NCI-H748 (cell line): ENCODE measurements at regions not wholly inside any gene's neighbourhood (a gene's known extent, or its start where the extent isn't known, plus 50 kb on each side); places are given as distances from the start of the nearest gene placed in this dataset.

Source experiments
- DNase-seq: peaks from one replicate; lab custom pipeline; 2025; ENCODE audit not compliant: unreplicated experiment; lab: John Stamatoyannopoulos, UW

DNA sequence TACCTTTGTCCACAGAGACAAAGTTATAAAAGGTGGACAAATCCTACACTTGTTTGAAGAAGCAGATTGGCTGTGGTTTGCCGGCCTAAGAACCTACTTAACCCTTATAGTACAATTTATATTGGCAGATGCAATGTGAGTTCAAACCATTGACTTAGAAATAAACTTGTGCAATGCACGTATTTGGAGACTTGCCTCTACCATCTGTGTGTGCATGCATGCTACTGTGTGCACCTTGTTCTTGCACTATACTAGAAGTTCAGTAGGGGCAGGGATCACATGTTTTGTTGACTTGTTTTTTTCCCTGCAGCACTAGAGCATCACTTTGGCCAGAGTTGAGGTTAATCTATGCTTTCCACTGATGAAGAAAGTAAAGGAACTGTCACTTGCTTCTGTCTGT, 163.1 kb upstream of the SERP2 start:
- no peak for DNase-seq

DNA sequence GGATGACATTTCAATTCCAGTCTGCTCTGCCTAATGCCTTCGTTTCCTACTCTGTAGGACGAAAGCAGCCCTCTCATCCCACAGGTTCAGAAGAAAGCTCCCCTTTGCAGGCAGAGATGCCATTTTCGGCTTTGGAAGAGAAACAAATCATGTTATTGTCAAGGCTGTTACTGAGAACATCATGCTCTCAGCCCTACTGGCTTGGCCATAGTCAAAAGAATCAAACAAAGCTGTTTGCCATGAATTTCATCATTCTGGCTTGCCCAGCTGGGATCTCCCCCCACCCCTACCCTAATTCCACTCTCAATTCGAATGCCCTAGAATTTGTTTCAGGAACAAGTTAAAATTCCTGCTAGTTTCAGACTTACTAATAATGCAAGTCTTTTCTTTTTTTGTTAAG, 162.3 kb upstream of the SERP2 start:
- no peak for DNase-seq

DNA sequence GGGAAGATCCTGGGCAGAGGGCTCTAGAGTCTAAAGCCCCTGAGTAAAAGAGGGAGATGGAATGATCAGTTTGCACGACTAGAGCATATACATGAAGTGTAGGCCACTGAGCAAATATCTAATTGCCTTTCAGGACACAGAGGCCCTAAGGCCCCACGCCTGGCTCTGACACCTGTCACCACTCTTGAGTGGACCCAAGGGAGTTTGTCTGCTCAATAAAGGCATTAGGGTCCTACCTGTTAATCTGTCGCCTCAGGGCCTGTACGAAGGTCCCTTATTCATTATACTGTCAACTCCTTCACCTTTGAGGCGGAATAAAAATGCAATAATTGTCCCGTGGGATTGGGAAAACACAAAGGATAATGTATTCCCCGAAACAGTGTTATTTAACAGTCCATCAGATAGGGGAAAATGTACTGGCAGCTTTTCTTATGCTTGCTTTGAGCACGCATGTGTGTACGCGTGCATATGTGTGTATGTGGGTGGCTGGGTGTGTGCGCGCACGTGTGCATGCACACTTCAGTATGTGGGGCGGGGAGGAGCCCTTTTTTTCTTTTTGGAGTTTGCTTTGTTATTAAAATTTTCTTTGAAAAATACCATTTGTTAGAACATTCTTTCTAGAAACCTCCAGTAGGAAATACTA, 161.8 kb upstream of the SERP2 start:
- DNase-seq, result peak; percentile 73

DNA sequence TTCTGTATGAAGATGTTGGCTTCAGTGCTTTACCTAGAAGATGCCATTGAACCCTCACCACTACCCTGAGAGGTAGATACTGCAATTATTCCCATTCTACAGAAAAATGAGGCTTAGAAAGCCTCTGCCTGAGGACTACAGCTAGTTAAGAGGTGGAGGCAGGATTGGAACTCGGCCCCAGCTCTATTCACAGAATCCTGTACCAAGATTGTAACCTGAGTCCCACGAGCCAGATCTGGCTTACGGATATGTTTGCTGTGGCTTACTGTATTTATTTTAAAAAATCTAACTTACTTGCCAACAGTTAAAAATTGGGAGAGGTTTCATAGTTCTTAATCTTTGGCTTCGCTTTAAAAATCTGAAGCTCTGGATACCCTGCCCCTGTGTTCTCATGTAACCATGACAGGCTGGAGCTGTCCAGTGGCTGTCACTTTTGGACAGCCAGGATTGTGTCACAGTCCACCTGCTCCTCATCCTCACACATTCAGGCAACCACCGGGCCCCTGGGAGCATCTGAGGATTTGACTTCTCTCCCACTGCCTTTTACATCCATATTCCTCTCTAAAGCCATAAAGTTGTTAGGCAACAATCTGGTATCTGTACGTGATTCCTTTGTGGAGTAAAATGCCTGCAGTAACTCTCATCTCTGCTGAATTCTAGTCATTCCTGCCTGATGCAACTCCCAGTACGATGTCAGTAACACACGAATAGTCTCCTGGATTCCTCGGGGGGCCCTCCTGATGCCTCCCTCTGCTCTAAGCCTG, 160.8 kb upstream of the SERP2 start:
- DNase-seq, result no peak

GRCh38 chr13:44218501-44219240, 155.0 kb upstream of the SERP2 start:
- DNase-seq, result peak; percentile 99

GRCh38 chr13:44219577-44220548, 153.8 kb upstream of the SERP2 start:
- DNase-seq, result no peak

DNA sequence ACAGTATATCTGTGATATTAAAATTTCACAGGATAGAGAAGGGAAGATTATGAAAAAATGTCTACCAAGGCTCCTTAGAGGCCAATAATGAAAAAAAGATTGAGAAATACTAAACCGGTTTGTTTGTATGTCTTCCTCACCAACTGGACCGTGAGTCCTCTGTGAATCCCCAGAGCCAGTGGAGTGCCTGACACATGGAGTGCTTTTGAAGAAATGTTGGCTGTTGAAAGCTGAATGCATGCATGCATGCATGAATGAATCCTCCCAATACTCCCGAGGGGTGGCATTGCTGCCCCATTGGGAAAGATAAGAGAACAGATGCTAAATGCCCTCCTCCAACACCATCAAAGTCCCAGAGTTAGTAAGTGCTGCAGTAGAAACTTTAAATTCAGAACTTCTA, 152.7 kb upstream of the SERP2 start:
- no peak for DNase-seq

- DNase-seq, result no peak
Observed at GRCh38 chr13:44221657-44222056, 152.0 kb upstream of the SERP2 start.

DNA sequence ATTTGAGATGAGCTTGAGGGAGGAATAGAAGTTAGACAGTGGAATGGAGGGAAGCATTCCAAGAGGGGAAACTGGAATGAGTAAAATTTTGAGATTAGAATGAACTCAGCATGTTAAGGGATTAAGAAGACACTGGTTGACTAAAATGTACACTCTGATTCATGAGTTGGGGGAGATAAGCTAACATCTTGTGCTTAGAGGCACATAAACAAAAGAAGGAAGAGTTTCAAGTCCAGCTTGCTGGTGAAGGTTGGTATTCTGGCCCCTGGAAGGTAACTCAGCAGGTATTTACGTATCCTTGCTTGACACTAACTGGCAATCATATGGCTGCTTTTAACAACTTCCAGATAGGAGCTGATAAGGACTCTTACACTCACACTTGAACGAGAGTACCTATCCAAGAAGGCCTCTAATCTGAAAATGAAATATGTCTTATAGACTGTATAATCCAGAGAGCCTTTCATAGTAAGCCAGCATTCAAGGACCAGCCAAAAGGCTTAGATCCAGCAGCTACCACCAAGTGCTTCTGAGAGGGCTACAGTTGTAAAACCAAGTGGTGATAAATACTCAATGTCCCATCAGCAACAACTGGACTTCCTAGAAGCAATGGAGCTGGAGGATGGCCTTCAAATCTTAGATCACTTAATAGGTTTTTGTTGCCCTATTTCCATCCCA, 149.7 kb upstream of the SERP2 start:
- DNase-seq, result no peak

- no peak for DNase-seq
Observed at GRCh38 chr13:44224450-44225149, 149.0 kb upstream of the SERP2 start.

DNA sequence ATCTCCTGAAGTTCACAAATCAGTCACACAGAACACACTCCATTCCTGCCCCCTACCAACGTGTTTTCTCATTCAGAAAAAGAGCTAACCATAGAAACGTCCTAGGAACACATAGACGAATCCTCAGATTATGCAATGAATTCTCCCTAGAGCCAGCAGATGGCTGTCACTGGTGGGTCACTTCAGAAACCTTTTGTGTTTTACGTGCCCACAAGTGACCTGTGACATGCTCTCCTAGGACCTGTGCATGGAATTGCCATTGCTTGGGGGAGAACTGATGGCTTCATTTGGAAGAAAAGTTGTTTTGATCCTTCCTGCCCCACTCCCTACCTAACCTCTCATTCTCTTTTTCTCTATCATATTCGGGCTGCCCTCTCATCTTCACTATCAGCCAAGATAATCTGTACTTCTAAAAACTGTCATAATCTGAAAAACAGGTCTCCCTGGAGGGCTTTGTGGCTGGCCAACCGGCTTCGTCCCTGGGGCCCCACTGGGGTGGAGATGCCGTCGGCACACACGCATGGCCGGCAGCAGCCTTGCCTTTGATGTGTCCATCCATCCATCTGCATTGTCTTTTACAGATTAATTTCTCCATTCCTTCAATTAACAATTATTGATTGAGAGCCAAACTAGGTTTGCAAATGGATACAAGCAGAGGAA, 144.1 kb upstream of the SERP2 start:
- no peak for DNase-seq

DNA sequence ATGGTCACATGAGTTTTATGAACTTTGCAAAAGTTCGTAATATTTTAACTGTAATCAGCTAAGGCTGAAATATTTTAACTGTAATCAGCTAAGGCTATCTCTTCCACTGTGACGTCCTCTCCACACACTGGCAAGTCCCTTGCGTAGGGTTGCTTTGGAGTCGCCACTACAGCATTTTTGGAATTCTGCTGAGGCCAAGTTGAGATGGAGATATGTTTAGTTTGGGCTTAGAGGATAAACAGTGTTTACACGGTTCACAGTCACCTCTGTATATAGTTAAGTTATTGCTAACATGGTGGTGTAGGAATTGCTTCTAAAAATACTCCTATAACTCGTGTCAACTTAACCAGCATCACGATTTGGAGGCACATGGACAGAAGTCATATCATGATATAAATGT, 143.6 kb upstream of the SERP2 start:
- no peak for DNase-seq

- DNase-seq, result no peak
Observed at GRCh38 chr13:44230736-44231135, 142.9 kb upstream of the SERP2 start.

DNA sequence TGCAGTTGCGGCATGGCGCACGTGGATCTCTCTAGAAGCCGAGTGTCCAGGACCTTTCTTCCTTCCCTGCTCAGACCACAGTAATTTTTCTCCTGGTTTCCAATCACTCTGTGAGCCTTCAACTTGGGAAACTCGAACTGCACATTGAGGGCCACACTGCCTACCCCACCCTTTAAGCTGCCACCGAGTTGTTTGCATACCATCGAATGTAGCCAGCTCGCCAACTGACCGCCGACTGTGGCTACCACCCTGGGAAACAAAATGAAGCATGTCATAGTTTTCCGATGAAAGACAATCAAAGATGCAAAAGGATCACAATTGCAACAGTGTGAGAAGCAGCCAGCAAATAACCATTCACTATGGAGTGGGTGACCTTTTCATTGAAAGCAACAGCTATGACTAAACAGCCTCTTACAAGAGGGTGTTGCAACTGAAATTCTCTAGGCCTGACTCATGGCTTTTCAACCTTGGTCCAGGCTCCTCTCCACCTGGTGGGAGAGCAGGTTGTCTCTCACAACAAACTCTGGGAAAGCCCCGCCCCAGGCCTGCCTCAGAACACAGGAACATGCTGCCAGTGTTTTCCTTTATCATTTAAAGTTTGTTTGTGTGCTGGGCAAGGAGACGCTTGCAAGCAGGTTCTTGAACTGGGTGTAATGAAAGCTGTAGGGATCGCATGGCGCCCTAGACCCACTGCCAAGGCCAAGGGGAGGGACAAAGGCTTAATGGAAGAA, 141.7 kb upstream of the SERP2 start:
- peak; percentile 32 for DNase-seq

- DNase-seq, result no peak
Observed at GRCh38 chr13:44232774-44233173, 140.8 kb upstream of the SERP2 start.

DNA sequence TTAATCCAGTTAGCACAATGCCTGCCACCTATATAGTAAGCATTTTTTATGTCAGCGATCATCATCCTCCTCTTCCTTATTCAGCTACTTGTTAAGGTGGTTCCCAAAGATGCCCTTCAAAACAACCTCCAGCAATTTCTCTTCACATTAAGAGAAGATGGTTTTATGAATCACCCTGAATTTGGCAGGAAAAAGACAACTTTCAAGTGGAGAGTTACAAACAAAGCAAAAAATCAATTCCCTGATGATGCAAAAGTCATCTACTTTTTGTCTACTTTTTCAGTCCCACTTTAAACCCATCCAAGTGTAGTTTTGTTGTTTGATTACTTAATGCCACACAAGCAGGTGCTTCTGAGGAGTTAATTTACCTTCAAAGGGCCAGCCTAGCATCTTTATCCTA, 139.1 kb upstream of the SERP2 start:
- DNase-seq, result no peak

DNA sequence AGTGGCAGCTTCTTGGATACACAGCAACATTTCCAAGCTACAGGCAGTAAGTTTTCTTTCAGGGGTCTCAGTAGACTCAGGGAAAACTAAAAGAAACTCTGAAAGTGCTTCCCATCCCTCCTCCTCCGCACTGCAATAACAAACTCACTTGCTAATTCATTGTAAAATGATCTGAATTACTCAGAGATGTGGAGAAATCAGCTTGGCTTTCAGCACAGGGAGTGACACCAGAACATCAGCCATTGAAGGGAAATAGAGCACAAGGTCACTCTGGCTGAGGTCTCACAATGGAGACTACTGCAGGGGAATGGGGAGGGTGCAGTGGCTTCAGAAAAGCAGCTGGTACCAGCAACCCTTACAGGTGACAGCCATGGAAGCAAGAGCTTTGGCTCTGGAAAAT, 137.3 kb upstream of the SERP2 start:
- no peak for DNase-seq

- DNase-seq, result no peak
Observed at GRCh38 chr13:44236801-44237207, 136.8 kb upstream of the SERP2 start.
